HG03342 (cell line): ENCODE measurements at regions not wholly inside any gene's neighbourhood (a gene's known extent, or its start where the extent isn't known, plus 50 kb on each side); places are given as distances from the start of the nearest gene placed in this dataset.

Source experiments
- ATAC-seq: cut with Tn5 transposase; IDR thresholded peaks from one replicate; pipeline ENCODE4 v1.9.1; 2021; ENCODE audit warnings: mild to moderate bottlenecking, moderate library complexity; ENCODE audit not compliant: unreplicated experiment

DNA sequence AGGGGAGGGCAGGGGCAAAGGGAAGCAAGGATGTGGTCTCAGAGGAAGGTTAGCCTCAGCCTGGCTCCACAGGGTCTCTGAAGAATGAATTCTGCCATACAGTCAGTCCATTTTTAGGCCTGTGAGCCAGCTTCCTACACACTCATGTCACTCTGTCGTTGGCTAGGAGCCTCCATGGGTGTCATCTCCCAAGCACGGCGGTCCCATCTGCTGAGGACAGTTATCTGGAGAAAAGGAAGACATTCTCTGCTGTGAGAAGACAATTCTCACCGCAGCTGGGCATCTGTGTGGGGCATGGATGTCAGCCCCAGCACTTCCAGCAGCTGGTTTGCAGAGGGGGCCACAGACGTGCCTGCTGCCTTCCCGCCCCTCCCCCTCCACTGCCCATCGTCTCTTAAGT, 167.6 kb downstream of the LINC00237 start:
- ATAC-seq = no peak

DNA sequence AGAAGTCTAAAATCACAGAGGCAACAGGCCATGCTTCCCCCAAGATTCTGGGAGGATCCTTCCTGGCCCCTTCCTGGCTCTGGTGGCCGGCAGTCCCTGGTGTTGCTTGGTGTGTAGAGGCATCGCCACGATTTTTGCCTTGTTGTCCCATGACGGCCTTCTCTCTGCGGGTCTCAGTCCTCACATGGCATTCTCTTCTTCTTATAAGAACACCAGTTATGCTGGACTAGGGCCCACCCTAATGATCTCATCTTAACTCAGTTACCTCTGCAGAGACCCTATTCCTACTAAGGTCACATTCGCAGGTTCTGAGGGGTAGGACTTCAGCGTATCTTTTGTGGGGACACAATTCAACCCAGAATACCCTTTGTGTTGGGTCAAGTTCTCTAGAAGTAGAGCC, 168.0 kb downstream of the LINC00237 start:
- ATAC-seq = no peak

GRCh38 chr20:20933142-20933958, 172.8 kb downstream of the LINC00237 start:
- no peak for ATAC-seq

- ATAC-seq = no peak
Observed at GRCh38 chr20:20932156-20932555, 174.0 kb downstream of the LINC00237 start.

- ATAC-seq = no peak
Observed at GRCh38 chr20:20931632-20932031, 174.5 kb downstream of the LINC00237 start.

DNA sequence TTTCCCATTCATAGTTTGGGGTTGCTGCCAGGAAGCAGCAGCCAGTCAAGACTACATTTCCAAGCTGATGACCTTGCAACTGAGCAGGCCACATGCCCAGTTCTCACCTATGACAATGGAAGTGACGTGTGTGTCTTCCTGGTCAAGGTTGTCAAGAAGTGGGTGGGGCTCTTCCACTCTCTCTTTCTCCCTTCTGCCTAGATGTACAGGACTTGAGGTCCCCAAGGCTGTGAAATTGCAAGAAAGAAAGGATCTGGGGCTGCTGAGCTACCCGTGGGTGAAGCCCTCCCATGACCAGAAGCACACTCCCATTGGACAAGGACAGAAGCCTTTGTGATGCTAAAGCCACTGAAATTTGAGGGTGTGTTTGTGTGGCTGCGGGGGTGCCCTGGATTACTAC, 175.1 kb downstream of the LINC00237 start:
- no peak for ATAC-seq

GRCh38 chr20:20930500-20930899, 175.7 kb downstream of the LINC00237 start:
- no peak for ATAC-seq

GRCh38 chr20:20929341-20929740, 176.8 kb downstream of the LINC00237 start:
- ATAC-seq = no peak

- ATAC-seq = no peak
Observed at GRCh38 chr20:20926222-20926905, 179.8 kb downstream of the LINC00237 start.

DNA sequence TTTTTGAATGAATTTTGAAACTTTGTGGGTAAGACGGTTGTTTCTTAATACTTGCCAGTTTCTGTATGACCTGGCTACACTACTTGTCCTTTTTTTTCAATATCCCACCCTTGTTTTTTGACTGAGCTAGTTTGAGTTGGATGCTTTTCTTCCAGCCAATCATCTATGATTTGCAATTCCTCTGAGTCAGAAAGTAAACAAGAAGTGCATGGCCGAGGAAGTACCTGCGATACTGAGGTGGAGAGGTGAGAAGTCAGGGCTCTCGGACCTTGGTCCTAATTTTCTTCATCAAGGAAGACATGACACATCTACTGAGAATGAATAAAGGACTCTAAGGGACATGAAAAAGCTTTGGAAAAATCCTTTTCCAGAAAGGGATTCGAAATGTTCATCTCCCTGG, 185.7 kb downstream of the LINC00237 start:
- ATAC-seq = no peak

- no peak for ATAC-seq
Observed at GRCh38 chr20:20915844-20916243, 190.3 kb downstream of the LINC00237 start.

DNA sequence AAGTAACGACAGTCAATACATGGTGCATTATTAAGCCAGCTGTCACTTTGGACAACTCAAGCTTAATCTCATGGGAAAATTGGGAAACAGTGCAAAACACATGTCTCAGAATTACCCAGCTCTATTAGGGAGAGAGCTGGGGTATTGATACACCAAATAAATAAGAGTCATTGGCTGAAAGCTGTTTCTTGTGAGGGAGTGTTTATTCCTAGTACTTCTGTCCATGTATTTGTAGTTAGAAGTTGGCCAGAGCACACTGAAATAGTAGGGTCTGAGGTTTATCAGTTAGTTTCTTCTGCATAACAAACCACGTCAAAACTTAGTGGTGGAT, 192.0 kb upstream of the RALGAPA2 start:
- ATAC-seq = no peak

- no peak for ATAC-seq
Observed at GRCh38 chr20:20903773-20904500, 191.5 kb upstream of the RALGAPA2 start.

GRCh38 chr20:20897922-20898321, 185.5 kb upstream of the RALGAPA2 start:
- no peak for ATAC-seq

DNA sequence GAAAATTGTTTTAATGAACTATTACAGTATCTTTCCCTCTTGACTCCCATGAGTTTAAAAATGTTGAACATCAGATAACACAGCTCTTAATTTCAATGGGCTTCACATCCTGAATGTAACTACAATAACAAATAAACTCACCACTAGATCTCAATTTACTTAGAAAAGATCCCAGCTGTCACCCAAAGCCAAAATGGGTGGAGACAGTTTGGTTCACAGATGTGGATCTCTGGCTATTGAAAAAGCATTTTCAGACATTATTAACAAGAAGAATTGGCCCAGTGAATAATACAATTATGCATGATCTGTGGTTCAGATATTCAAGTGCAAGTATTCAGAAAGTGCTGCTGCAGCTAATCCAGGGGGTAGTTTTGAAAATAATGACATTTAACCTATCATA, 184.7 kb upstream of the RALGAPA2 start:
- ATAC-seq = no peak

DNA sequence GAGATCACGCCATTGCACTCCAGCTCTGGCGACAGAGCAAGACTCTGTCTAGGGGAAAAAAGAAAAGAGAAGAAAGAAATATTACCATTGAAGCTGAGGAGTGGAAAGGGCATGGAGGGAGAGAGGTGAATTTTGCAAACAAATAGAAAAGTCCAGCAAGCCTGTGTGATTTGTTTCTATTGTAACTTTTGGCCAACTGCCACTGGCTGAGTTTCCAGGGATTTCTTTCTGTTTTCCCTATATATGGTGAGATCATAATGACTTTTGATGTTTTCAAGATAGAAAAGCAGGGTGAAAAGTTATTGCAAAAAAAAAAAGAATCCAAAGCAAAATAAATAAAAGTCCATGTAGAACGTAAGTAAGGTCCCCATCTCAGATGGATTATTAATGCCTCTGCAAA, 184.2 kb upstream of the RALGAPA2 start:
- no peak for ATAC-seq

DNA sequence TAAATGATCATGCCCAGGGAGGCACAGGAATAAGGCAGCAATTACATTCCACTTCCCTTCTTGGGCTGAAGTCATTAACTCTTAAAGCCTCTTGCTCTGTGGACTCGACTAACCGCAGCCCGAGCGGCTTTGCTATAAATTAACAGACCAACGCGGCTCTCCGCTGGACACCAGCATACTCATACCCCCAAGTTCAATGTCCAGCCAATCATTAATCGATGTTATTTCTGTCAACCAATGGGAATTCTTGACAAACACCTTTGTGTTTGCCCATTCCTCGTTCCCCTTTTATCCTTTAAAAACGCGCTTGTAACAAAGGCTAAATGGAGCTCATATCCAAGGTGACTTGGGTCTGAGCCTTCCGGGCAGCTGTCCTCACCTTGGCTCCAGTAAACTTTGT, 183.1 kb upstream of the RALGAPA2 start:
- no peak for ATAC-seq

GRCh38 chr20:20894753-20895152, 182.3 kb upstream of the RALGAPA2 start:
- no peak for ATAC-seq

- ATAC-seq = no peak
Observed at GRCh38 chr20:20894280-20894679, 181.8 kb upstream of the RALGAPA2 start.

- ATAC-seq = no peak
Observed at GRCh38 chr20:20892328-20892727, 179.9 kb upstream of the RALGAPA2 start.

- no peak for ATAC-seq
Observed at GRCh38 chr20:20890751-20891150, 178.3 kb upstream of the RALGAPA2 start.

DNA sequence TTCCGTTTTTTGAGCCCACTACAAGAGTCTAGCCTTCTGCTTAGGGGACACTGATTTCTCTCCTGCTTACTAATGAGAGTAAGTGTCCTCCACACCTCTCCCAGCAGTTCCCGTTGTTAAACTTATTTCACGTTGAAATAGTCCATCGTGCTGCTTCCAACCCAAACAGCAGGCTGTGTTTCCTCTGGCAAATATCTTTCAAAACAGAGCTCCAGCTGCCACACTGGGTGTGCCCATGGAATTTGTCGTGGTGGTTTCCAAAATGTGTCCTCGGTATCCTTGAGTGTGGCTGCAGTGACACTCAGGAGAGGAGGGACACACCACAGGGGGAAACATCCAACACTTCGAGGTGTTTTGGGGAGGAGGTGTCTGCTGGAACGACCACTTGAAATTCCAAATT, 176.5 kb upstream of the RALGAPA2 start:
- ATAC-seq = no peak
